SK-N-SH (cell line): ENCODE measurements at regions not wholly inside any gene's neighbourhood (a gene's known extent, or its start where the extent isn't known, plus 50 kb on each side); places are given as distances from the start of the nearest gene placed in this dataset.

Source experiments
- CTCF ChIP-seq: fragments of 200-600 bp; sonication (generic); IDR thresholded peaks from 2 replicates; pipeline ENCODE4 v1.6.1; 2017; ENCODE audit warnings: antibody characterized with exemption, mild to moderate bottlenecking, moderate library complexity
- JUND ChIP-seq: IDR thresholded peaks from 2 replicates; pipeline ENCODE4 v1.4.0; 2012
- TAF1 ChIP-seq: IDR thresholded peaks from 2 replicates; pipeline ENCODE4 v1.6.1; 2012; ENCODE audit warnings: low read depth, mild to moderate bottlenecking, low read length, moderate library complexity, borderline replicate concordance

DNA sequence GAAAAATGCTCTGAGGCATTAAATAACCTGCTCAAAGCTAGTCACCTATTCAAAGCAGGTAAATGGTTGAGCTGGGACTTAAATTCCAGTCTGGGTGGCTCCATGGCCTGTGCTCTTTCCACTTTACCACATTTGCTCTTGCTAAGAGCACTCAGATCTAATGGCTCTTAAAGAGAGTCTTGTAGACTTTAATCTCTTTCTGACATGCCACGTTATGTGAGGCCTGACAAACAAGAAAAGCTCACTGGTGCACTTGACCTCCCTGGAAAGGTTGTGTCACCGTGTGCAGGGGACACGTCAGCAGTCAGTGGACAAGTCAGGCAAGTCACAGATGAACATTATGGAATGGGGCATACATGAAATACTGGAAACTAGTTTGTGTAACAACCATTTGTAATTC is 129.9 kb upstream of the RPS23 start:
- no peak for TF ChIP-seq CTCF
- TF ChIP-seq JUND = no peak
- no peak for TF ChIP-seq TAF1
